Nephron progenitor cell (in vitro differentiated cells): ENCODE measurements at regions not wholly inside any gene's neighbourhood (a gene's known extent, or its start where the extent isn't known, plus 50 kb on each side); places are given as distances from the start of the nearest gene placed in this dataset.

Experiments
- DNase-seq: peaks from one replicate; pipeline ENCODE4 v3.0.0; 2021
- H3K27ac Mint-ChIP-seq: 2 replicates; pipeline ENCODE4 v1.8.0; 2021; ENCODE audit warnings: mild to moderate bottlenecking, moderate library complexity, mixed read lengths
- H3K27me3 Mint-ChIP-seq: 2 replicates; pipeline ENCODE4 v1.8.0; 2021; ENCODE audit warnings: mild to moderate bottlenecking, low read depth, mixed read lengths; ENCODE audit not compliant: poor library complexity
- H3K36me3 Mint-ChIP-seq: 2 replicates; pipeline ENCODE4 v1.8.0; 2021; ENCODE audit warnings: low read depth, mixed read lengths
- H3K4me1 Mint-ChIP-seq: 2 replicates; pipeline ENCODE4 v1.8.0; 2021; ENCODE audit warnings: mixed read lengths
- H3K4me3 Mint-ChIP-seq: 2 replicates; pipeline ENCODE4 v1.8.0; 2021; ENCODE audit warnings: mild to moderate bottlenecking, moderate library complexity, mixed read lengths
- H3K9me3 Mint-ChIP-seq: 2 replicates; pipeline ENCODE4 v1.8.0; 2021; ENCODE audit warnings: mild to moderate bottlenecking, moderate library complexity, mixed read lengths
- CTCF ChIP-seq: fragments of 200-600 bp; sonication (generic); IDR thresholded peaks from 2 replicates; pipeline ENCODE4 v1.5.0; 2021; ENCODE audit warnings: antibody characterized with exemption

- Mint-ChIP-seq H3K27me3 (peaks cover 6% of the 10 kb centered on the region), H3K4me1 (peaks cover 3% of the 10 kb centered on the region), H3K36me3 (no peaks in the 10 kb centered on the region), H3K9me3 (no peaks in the 10 kb centered on the region), H3K27ac (no peak overlapping the region), H3K4me3 (no peak overlapping the region)
- no peak for TF ChIP-seq CTCF
- DNase-seq = no peak
These were observed 148.6 kb upstream of the TTC29 start for GRCh38 chr4:147094238-147094637.

DNA sequence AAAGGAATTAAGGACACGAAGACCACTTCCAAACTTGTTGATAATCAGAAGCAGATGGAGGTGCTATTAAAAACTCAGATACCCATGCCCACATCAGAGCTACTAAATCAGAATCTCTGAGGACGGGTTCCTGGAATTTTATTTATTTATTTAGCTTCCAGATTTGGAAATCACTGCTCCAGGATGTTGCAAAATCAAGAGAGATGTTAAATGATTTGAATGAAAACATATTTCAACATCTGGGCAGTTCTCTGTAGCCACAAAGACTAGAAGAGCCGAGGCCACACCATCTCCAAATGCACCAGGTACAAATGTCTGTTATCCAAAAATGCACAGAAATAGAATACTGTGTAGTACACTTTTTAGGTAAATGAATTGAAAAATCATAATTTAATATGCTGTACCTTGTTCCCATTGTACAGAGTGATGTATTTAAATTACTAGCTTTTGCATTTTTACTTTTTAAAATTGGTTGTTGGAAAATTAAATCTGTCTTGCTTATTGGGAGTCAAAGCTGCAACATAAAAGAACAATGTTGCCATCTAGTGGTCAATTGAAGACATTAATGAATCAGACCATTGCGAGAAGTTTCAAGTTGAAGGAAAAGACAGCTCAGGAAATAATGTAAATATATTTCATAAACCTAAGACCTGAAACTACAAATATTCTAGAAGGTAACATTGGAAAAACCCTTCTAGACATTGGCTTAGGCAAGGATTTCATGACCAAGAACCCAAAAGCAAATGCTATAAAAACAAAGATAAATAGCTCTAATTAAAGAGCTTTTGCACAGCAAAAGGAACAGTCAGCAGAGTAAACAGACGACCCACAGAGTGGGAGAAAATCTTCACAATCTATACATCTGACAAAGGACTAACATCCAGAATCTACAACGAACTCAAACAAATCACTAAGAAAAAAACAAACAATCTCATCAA, 151.3 kb upstream of the TTC29 start:
- Mint-ChIP-seq H3K27me3 (no peaks in the 10 kb centered on the region), H3K4me3 (no peak overlapping the region), H3K36me3 (no peaks in the 10 kb centered on the region), H3K9me3 (no peaks in the 10 kb centered on the region), H3K4me1 (peaks cover 3% of the 10 kb centered on the region), H3K27ac (no peak overlapping the region)
- no peak for DNase-seq
- TF ChIP-seq CTCF = peak; percentile 73

DNA sequence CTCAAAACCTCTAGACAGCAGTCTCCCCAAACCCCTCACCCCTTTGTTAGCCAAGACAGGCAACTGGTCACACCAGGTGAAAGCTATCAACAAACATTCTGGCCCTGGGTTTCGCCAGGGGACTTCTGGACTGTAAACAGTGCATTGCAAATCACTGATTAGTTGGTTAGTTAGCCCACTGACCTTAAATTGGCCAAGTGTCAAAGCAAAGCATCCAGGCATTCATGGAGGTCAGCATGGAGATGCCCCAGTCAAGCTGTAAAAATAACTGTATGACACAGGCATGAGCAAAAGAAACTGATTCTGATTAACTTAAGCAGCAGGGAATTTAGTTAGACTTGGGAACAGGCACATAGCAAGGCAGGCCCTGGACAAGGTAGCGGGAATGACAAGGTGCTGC, 156.0 kb upstream of the TTC29 start:
- H3K4me3 Mint-ChIP-seq = no peak overlapping the region
- no peak overlapping the region for H3K27ac Mint-ChIP-seq
- no peaks in the 10 kb centered on the region for H3K27me3 Mint-ChIP-seq
- no peaks in the 10 kb centered on the region for H3K9me3 Mint-ChIP-seq
- no peak for DNase-seq
- no peak for TF ChIP-seq CTCF
- no peaks in the 10 kb centered on the region for H3K36me3 Mint-ChIP-seq
- H3K4me1 Mint-ChIP-seq = peaks cover 20% of the 10 kb centered on the region

GRCh38 chr4:147102596-147102995, 156.9 kb upstream of the TTC29 start:
- DNase-seq = no peak
- Mint-ChIP-seq H3K4me1 (peaks cover 16% of the 10 kb centered on the region), H3K27ac (no peak overlapping the region), H3K4me3 (no peak overlapping the region), H3K36me3 (no peaks in the 10 kb centered on the region), H3K9me3 (no peaks in the 10 kb centered on the region), H3K27me3 (no peaks in the 10 kb centered on the region)
- TF ChIP-seq CTCF = no peak

- Mint-ChIP-seq H3K27me3 (no peaks in the 10 kb centered on the region), H3K36me3 (no peaks in the 10 kb centered on the region), H3K4me3 (no peak overlapping the region), H3K4me1 (peaks cover 16% of the 10 kb centered on the region), H3K27ac (peak overlapping the region; percentile 27), H3K9me3 (no peaks in the 10 kb centered on the region)
- TF ChIP-seq CTCF = no peak
- no peak for DNase-seq
These were observed 157.8 kb upstream of the TTC29 start for GRCh38 chr4:147103403-147103946.

GRCh38 chr4:147104768-147105167, 159.1 kb upstream of the TTC29 start:
- TF ChIP-seq CTCF = no peak
- Mint-ChIP-seq H3K9me3 (no peaks in the 10 kb centered on the region), H3K27ac (no peak overlapping the region), H3K27me3 (no peaks in the 10 kb centered on the region), H3K4me1 (peaks cover 16% of the 10 kb centered on the region), H3K4me3 (no peak overlapping the region), H3K36me3 (no peaks in the 10 kb centered on the region)
- no peak for DNase-seq
